Adrenal gland (tissue), 9 donors: ENCODE measurements at regions not wholly inside any gene's neighbourhood (a gene's known extent, or its start where the extent isn't known, plus 50 kb on each side); places are given as distances from the start of the nearest gene placed in this dataset.

Experiments used
- DNase-seq, 7 donors: peaks; one replicate each; pipeline ENCODE4 v3.0.0-alpha.2; 2019 to 2020
- H3K27ac ChIP-seq, 5 donors: fragments of 200-600 bp; sonication (generic) in 4 of 5; 1 replicate in 3 of 5; 2 replicates in 2 of 5; pipeline versions ENCODE4 v1.5.1 to v1.8.0; 2016 to 2020; ENCODE audit warnings: mild to moderate bottlenecking in 1 of 5
- H3K27me3 ChIP-seq: fragments of 200-600 bp; 2 replicates; pipeline ENCODE4 v1.8.0; 2021
- H3K36me3 ChIP-seq, 2 donors: fragments of 200-600 bp; replicated peaks in 1 of 2; 1 replicate in 1 of 2; 2 replicates in 1 of 2; pipeline versions ENCODE4 v1.5.1 to v1.8.0; 2018 to 2022
- H3K4me1 ChIP-seq, 2 donors: fragments of 200-600 bp; replicated peaks in 1 of 2; 1 replicate in 1 of 2; 2 replicates in 1 of 2; pipeline versions ENCODE4 v1.5.1 to v1.8.0; 2018 to 2021
- H3K4me3 ChIP-seq, 4 donors: fragments of 200-600 bp; sonication (generic) in 3 of 4; one replicate each; pipeline ENCODE4 v1.5.1; 2016 to 2018
- H3K9me3 ChIP-seq, 3 donors: fragments of 200-600 bp; sonication (generic) in 1 of 3; replicated peaks in 1 of 3; 1 replicate in 2 of 3; 2 replicates in 1 of 3; pipeline versions ENCODE4 v1.5.1 to v1.8.0; 2016 to 2021
- CTCF ChIP-seq, 6 experiments: fragments of 450-650 bp in 4 of 6; fragments of 200-600 bp in 2 of 6; sonication (generic) in 1 of 6; IDR thresholded peaks; 1 replicate in 5 of 6; 2 replicates in 1 of 6; pipeline versions ENCODE4 v1.5.1 to v1.8.0; 2016 to 2021; ENCODE audit warnings: antibody characterized with exemption in 6 of 6, mild to moderate bottlenecking in 2 of 6, moderate library complexity in 1 of 6
- POLR2A ChIP-seq, 2 donors: fragments of 450-650 bp; IDR thresholded peaks; one replicate each; pipeline ENCODE4 v1.6.1; 2017; ENCODE audit warnings: antibody characterized with exemption in 2 of 2, mild to moderate bottlenecking in 2 of 2, moderate library complexity in 1 of 2
- WGBS, 4 donors: extraction: QIAGEN DNeasy Blood & Tissue Kit in 2 of 4; methylation state at CpG; one replicate each; pipeline versions ENCODE4 v1.1.5 to v1.1.7; 2013 to 2017; 5-methylcytosine and 5-hydroxymethylcytosine counted together
- intact Hi-C, 2 donors: fragments of 100-400 bp; cut with DNase I; formaldehyde crosslinking; loops; one replicate each; pipeline versions ENCODE4 v1.14.1 to v1.15.0; 2022 to 2023
- donor health status: healthy with polysubstance abuse.
- donor health status: Bipolar disorder and iron deficiency.
- donor health status: DM: yes; HTN: yes; CAD: no.
- donor health status: DM: no; HTN: no; CAD: no.
- donor health status: DM: no; HTN: no; CAD: no.

GRCh38 chrX:134158821-134159512 is 78.0 kb upstream of the CCDC160 start:
- no peak for TF ChIP-seq POLR2A (IDR thresholded peaks at IDR 0.05)
- no peak for TF ChIP-seq CTCF (IDR thresholded peaks at IDR 0.05)
- Histone ChIP-seq H3K4me1 (no peaks in the 10 kb centered on the region), H3K27ac (no peak overlapping the region), H3K36me3 (no peaks in the 10 kb centered on the region), H3K9me3 (no peaks in the 10 kb centered on the region), H3K4me3 (no peak overlapping the region), H3K27me3 (peaks cover 20% of the 10 kb centered on the region)
- intact Hi-C loops = no loop called here
- 72 to 77% (median 72%) methylated on average over 5 of the region's 5 CpGs for WGBS, 4 donors
- no peak for DNase-seq

GRCh38 chrX:134161162-134161561 is 75.8 kb upstream of the CCDC160 start:
- H3K27ac ChIP-seq = no peak overlapping the region
- H3K27me3 ChIP-seq = peaks cover 26% of the 10 kb centered on the region
- no peak overlapping the region for H3K4me3 ChIP-seq
- 47 to 62% (median 49%) methylated on average over 2 of the region's 2 CpGs for WGBS, 4 donors
- no peaks in the 10 kb centered on the region for H3K4me1 ChIP-seq
- intact Hi-C loops = no loop called here
- no peaks in the 10 kb centered on the region for H3K36me3 ChIP-seq
- DNase-seq = no peak
- no peaks in the 10 kb centered on the region for H3K9me3 ChIP-seq
- no peak for TF ChIP-seq POLR2A (IDR thresholded peaks at IDR 0.05)
- TF ChIP-seq CTCF (IDR thresholded peaks at IDR 0.05) = no peak

- H3K36me3 ChIP-seq = no peaks in the 10 kb centered on the region
- H3K4me1 ChIP-seq = no peaks in the 10 kb centered on the region
- no peak overlapping the region for H3K4me3 ChIP-seq
- intact Hi-C loops = no loop called here
- no peaks in the 10 kb centered on the region for H3K9me3 ChIP-seq
- no peak for DNase-seq
- TF ChIP-seq POLR2A (IDR thresholded peaks at IDR 0.05) = no peak
- no peak for TF ChIP-seq CTCF (IDR thresholded peaks at IDR 0.05)
- peaks cover 25% of the 10 kb centered on the region for H3K27me3 ChIP-seq
- no peak overlapping the region for H3K27ac ChIP-seq
These were observed 75.0 kb upstream of the CCDC160 start for GRCh38 chrX:134162032-134162431.

GRCh38 chrX:134163836-134164235 is 73.1 kb upstream of the CCDC160 start:
- Histone ChIP-seq H3K4me3 (no peak overlapping the region), H3K36me3 (no peaks in the 10 kb centered on the region), H3K27me3 (peaks cover 37% of the 10 kb centered on the region), H3K4me1 (no peaks in the 10 kb centered on the region), H3K27ac (no peak overlapping the region), H3K9me3 (no peaks in the 10 kb centered on the region)
- TF ChIP-seq POLR2A (IDR thresholded peaks at IDR 0.05) (no peak), CTCF (IDR thresholded peaks at IDR 0.05) (no peak)
- intact Hi-C loops = no loop called here
- no peak for DNase-seq
- WGBS, 4 donors = 64 to 74% (median 70%) methylated on average over 1 of the region's 1 CpG; no CpG with 5 or more reads in 1 of the 4 donors
